B cell (primary cell): ENCODE measurements at regions not wholly inside any gene's neighbourhood (a gene's known extent, or its start where the extent isn't known, plus 50 kb on each side); places are given as distances from the start of the nearest gene placed in this dataset.

Source experiments
- ATAC-seq: fragments of 200-7000 bp; cut with Tn5 transposase; one replicate; pipeline ENCODE4 v1.10.0; 2021; ENCODE audit warnings: low read depth, mild to moderate bottlenecking, moderate number of reproducible peaks, moderate library complexity
- CTCF ChIA-PET: fragments of 350-600 bp; sonication (Branson Sonifier 250); formaldehyde crosslinking; loops from one replicate; lab custom pipeline; 2021; ENCODE audit warnings: antibody characterized with exemption, inconsistent platforms; lab: Charles Lee
- POLR2A ChIA-PET: fragments of 350-600 bp; sonication (Branson Sonifier 250); formaldehyde crosslinking; loops from one replicate; lab custom pipeline; 2021; ENCODE audit warnings: antibody characterized with exemption; lab: Charles Lee
- DNase-seq: peaks from one replicate; pipeline ENCODE4 v3.0.0; 2013
- H2AFZ ChIP-seq: 2 replicates; pipeline ENCODE4 v1.6.1; 2012; ENCODE audit warnings: mild to moderate bottlenecking, low read depth, low read length; ENCODE audit not compliant: insufficient read depth, poor library complexity, severe bottlenecking
- H3K27ac ChIP-seq, 2 donors: 1 replicate in 1 of 2; 2 replicates in 1 of 2; pipeline ENCODE4 v1.5.1; 2012 to 2013; ENCODE audit warnings: low read length in 2 of 2, mild to moderate bottlenecking in 2 of 2, moderate library complexity in 1 of 2
- H3K27me3 ChIP-seq, 4 experiments: fragments of 200-600 bp in 1 of 4; sonication (generic) in 1 of 4; replicated peaks in 1 of 4; 1 replicate in 2 of 4; 2 replicates in 2 of 4; pipeline versions ENCODE4 v1.6.1 to v1.7.0; 2013 to 2016; ENCODE audit warnings: low read length in 3 of 4, mild to moderate bottlenecking in 2 of 4, mixed read lengths in 1 of 4, moderate library complexity in 1 of 4; ENCODE audit not compliant: insufficient read depth in 4 of 4, control insufficient read depth in 3 of 4; ENCODE audit errors: control extremely low read depth in 1 of 4
- H3K36me3 ChIP-seq, 2 experiments: replicated peaks in 1 of 2; 1 replicate in 1 of 2; 2 replicates in 1 of 2; pipeline versions ENCODE4 v1.6.1 to v1.7.1; 2013; ENCODE audit warnings: low read length in 1 of 2; ENCODE audit not compliant: insufficient read depth in 2 of 2, control insufficient read depth in 1 of 2; ENCODE audit errors: control extremely low read depth in 1 of 2, extremely low read depth in 1 of 2
- H3K4me1 ChIP-seq, 2 donors: fragments of 200-600 bp in 1 of 2; sonication (generic) in 1 of 2; 1 replicate in 1 of 2; 2 replicates in 1 of 2; pipeline versions ENCODE4 v1.5.1 to v1.6.1; 2013 to 2017; ENCODE audit warnings: low read length in 2 of 2; ENCODE audit not compliant: control insufficient read depth in 2 of 2, insufficient read depth in 2 of 2
- H3K4me2 ChIP-seq: replicated peaks from 2 replicates; pipeline ENCODE3; 2012; ENCODE audit warnings: mild to moderate bottlenecking, low read depth, low read length; ENCODE audit not compliant: poor library complexity, severe bottlenecking
- H3K4me3 ChIP-seq, 5 experiments: fragments of 200-600 bp in 1 of 5; sonication (generic) in 1 of 5; 1 replicate in 3 of 5; 2 replicates in 2 of 5; pipeline versions ENCODE4 v1.5.1 to v1.7.0; 2011 to 2016; ENCODE audit warnings: low read length in 4 of 5, mild to moderate bottlenecking in 4 of 5, low read depth in 2 of 5, control low read depth in 1 of 5, moderate library complexity in 1 of 5; ENCODE audit not compliant: insufficient read depth in 1 of 5; ENCODE audit errors: control extremely low read depth in 1 of 5, extremely low read depth in 1 of 5
- H3K79me2 ChIP-seq: fragments of 200-600 bp; sonication (generic); one replicate; pipeline ENCODE4 v1.6.0; 2016; ENCODE audit warnings: low read length; ENCODE audit not compliant: control insufficient read depth, insufficient read depth
- H3K9ac ChIP-seq: fragments of 200-600 bp; sonication (generic); 2 replicates; pipeline ENCODE4 v1.6.1; 2017; ENCODE audit warnings: mild to moderate bottlenecking, low read length, moderate library complexity
- H3K9me3 ChIP-seq, 3 donors: one replicate each; pipeline versions ENCODE4 v1.6.1 to v1.7.1; 2013; ENCODE audit warnings: low read length in 2 of 3; ENCODE audit not compliant: control insufficient read depth in 2 of 3, insufficient read depth in 1 of 3; ENCODE audit errors: control extremely low read depth in 1 of 3
- H4K20me1 ChIP-seq: 2 replicates; pipeline ENCODE4 v1.6.0; 2012; ENCODE audit warnings: mild to moderate bottlenecking, low read length; ENCODE audit not compliant: insufficient read depth, control insufficient read depth, poor library complexity, severe bottlenecking
- H3K27ac Mint-ChIP-seq: one replicate; pipeline ENCODE4 v1.8.0; 2021; ENCODE audit warnings: mixed read lengths
- H3K27me3 Mint-ChIP-seq: one replicate; pipeline ENCODE4 v1.8.0; 2021; ENCODE audit warnings: mixed read lengths
- H3K4me1 Mint-ChIP-seq: one replicate; pipeline ENCODE4 v1.8.0; 2021; ENCODE audit warnings: mixed read lengths
- H3K4me3 Mint-ChIP-seq: one replicate; pipeline ENCODE4 v1.8.0; 2021; ENCODE audit warnings: mixed read lengths
- H3K9me3 Mint-ChIP-seq: one replicate; pipeline ENCODE4 v1.8.0; 2022; ENCODE audit warnings: mixed read lengths; ENCODE audit not compliant: insufficient read depth
- EZH2 ChIP-seq: IDR thresholded peaks from 2 replicates; pipeline ENCODE4 v1.6.1; 2012; ENCODE audit warnings: borderline replicate concordance, low read depth, mild to moderate bottlenecking, moderate library complexity, low read length; ENCODE audit not compliant: insufficient read depth, poor library complexity, severe bottlenecking
- WGBS: methylation state at CpG from one replicate; pipeline ENCODE4 v1.1.5; 2013; ENCODE audit warnings: missing lambda C conversion rate; ENCODE audit not compliant: insufficient coverage; 5-methylcytosine and 5-hydroxymethylcytosine counted together
- intact Hi-C: fragments of 100-400 bp; cut with micrococcal nuclease; formaldehyde crosslinking; loops from one replicate; pipeline ENCODE4 v1.10.0; 2022
- TF ChIP-seq, protein P1 (sequence below): fragments of 200-600 bp; IDR thresholded peaks from one replicate; pipeline ENCODE4 v1.8.0; 2022; ENCODE audit warnings: antibody characterized with exemption, mild to moderate bottlenecking

DNA sequence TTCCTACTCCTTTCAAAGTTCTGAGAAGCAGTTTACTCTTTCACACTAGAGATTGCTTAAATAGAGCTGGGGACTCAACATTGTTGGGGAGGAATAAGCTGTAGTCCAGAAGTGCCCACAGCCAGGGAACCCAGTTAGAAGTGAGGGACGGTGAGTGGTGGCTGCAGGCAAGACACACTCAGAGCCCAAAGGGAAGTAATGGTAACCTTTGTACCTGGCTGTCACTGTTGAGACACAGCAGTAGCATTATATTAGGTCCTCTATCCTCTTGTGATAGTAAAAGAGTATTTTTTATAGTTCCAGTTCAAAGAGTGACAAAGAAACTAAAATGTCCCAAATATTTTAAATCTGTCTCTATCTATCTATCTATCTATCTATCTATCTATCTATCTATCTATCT lies 263.3 kb downstream of the TTC6 start:
- H3K27me3 ChIP-seq, result no peaks in the 10 kb centered on the region
- H3K79me2 ChIP-seq, result no peaks in the 10 kb centered on the region
- DNase-seq (no peak), ATAC-seq (no peak)
- no peaks in the 10 kb centered on the region for H3K4me1 ChIP-seq
- H3K27ac Mint-ChIP-seq, result no peak overlapping the region
- POLR2A ChIA-PET, result no interaction called here
- CTCF ChIA-PET, result no interaction called here
- H2AFZ ChIP-seq, result no peak overlapping the region
- no peaks in the 10 kb centered on the region for H3K27me3 Mint-ChIP-seq
- H3K4me3 Mint-ChIP-seq, result no peak overlapping the region
- no peaks in the 10 kb centered on the region for H3K9me3 Mint-ChIP-seq
- H3K36me3 ChIP-seq, result no peaks in the 10 kb centered on the region
- H3K27ac ChIP-seq, result no peak overlapping the region
- intact Hi-C loops, result no loop called here
- H3K9ac ChIP-seq, result no peak overlapping the region
- no peaks in the 10 kb centered on the region for H3K9me3 ChIP-seq
- WGBS, result no CpG with 5 or more reads among the region's 1 CpG
- no peak overlapping the region for H3K4me2 ChIP-seq
- H3K4me3 ChIP-seq, result no peak overlapping the region
- H3K4me1 Mint-ChIP-seq, result no peaks in the 10 kb centered on the region
- TF ChIP-seq EZH2, result no peak
- TF ChIP-seq, protein P1, sequence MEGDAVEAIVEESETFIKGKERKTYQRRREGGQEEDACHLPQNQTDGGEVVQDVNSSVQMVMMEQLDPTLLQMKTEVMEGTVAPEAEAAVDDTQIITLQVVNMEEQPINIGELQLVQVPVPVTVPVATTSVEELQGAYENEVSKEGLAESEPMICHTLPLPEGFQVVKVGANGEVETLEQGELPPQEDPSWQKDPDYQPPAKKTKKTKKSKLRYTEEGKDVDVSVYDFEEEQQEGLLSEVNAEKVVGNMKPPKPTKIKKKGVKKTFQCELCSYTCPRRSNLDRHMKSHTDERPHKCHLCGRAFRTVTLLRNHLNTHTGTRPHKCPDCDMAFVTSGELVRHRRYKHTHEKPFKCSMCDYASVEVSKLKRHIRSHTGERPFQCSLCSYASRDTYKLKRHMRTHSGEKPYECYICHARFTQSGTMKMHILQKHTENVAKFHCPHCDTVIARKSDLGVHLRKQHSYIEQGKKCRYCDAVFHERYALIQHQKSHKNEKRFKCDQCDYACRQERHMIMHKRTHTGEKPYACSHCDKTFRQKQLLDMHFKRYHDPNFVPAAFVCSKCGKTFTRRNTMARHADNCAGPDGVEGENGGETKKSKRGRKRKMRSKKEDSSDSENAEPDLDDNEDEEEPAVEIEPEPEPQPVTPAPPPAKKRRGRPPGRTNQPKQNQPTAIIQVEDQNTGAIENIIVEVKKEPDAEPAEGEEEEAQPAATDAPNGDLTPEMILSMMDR, result no peak
- H4K20me1 ChIP-seq, result no peaks in the 10 kb centered on the region

DNA sequence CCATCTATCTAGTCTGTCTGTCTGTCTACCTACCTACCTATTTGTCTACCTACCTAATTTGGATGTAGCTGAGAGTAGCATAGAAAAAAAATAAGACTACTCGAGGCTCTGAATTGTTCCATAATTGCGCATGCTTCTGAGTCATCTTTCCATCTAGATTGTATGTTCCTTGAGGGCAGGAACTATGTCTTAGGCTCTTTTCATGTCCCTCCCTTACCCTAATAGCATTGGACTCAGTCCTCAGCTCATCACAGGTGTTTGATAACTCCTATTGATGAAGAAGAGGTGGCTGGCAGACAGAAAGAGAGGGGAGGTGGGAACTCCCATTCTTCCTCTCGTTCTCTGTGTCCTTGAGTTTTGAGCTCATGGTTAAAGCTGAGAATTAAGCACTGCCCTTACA lies 263.7 kb downstream of the TTC6 start:
- no peak overlapping the region for H3K4me2 ChIP-seq
- no peaks in the 10 kb centered on the region for H3K27me3 ChIP-seq
- Mint-ChIP-seq H3K27ac (no peak overlapping the region), H3K4me1 (no peaks in the 10 kb centered on the region), H3K4me3 (no peak overlapping the region), H3K27me3 (no peaks in the 10 kb centered on the region), H3K9me3 (no peaks in the 10 kb centered on the region)
- intact Hi-C loops, result no loop called here
- 100% methylated on average over 1 of the region's 3 CpGs for WGBS
- H3K27ac ChIP-seq, result no peak overlapping the region
- ChIA-PET CTCF (no interaction called here), POLR2A (no interaction called here)
- no peaks in the 10 kb centered on the region for H3K4me1 ChIP-seq
- no peaks in the 10 kb centered on the region for H3K79me2 ChIP-seq
- H3K9me3 ChIP-seq, result peaks cover 0 to 2% (median 0%) of the 10 kb centered on the region in 3 donors
- H3K4me3 ChIP-seq, result no peak overlapping the region
- H3K9ac ChIP-seq, result no peak overlapping the region
- no peak for DNase-seq
- no peak overlapping the region for H2AFZ ChIP-seq
- no peaks in the 10 kb centered on the region for H4K20me1 ChIP-seq
- TF ChIP-seq, protein P1, result no peak
- no peak for TF ChIP-seq EZH2
- H3K36me3 ChIP-seq, result no peaks in the 10 kb centered on the region
- ATAC-seq, result no peak
